H9 (cell line): ENCODE measurements at regions not wholly inside any gene's neighbourhood (a gene's known extent, or its start where the extent isn't known, plus 50 kb on each side); places are given as distances from the start of the nearest gene placed in this dataset.

Experiments used
- DNase-seq: peaks from one replicate; pipeline ENCODE4 v3.0.0-alpha.2; 2017
- H2AFZ ChIP-seq: one replicate; pipeline ENCODE4 v1.6.1; 2013; ENCODE audit warnings: mild to moderate bottlenecking, low read length, control low read depth, moderate library complexity
- H2AK5ac ChIP-seq: 2 replicates; pipeline ENCODE4 v1.6.1; 2013; ENCODE audit warnings: low read length, control low read depth, mixed read lengths; ENCODE audit not compliant: insufficient read length
- H2BK120ac ChIP-seq: one replicate; pipeline ENCODE4 v1.6.1; 2013; ENCODE audit warnings: low read depth, mild to moderate bottlenecking, low read length, control low read depth, inconsistent platforms; ENCODE audit not compliant: poor library complexity, severe bottlenecking
- H2BK12ac ChIP-seq: 2 replicates; pipeline ENCODE4 v1.6.1; 2013; ENCODE audit warnings: low read length, control low read depth, mixed read lengths, low read depth; ENCODE audit not compliant: insufficient read length
- H2BK15ac ChIP-seq: 2 replicates; pipeline ENCODE4 v1.6.1; 2013; ENCODE audit warnings: low read depth, low read length, control low read depth
- H2BK20ac ChIP-seq: one replicate; pipeline ENCODE4 v1.6.1; 2013; ENCODE audit warnings: low read depth, mild to moderate bottlenecking, low read length, control low read depth, inconsistent platforms; ENCODE audit not compliant: poor library complexity, severe bottlenecking
- H2BK5ac ChIP-seq: 2 replicates; pipeline ENCODE4 v1.6.1; 2013; ENCODE audit warnings: low read length, control low read depth, mixed read lengths; ENCODE audit not compliant: insufficient read length
- H3K14ac ChIP-seq: 2 replicates; pipeline ENCODE4 v1.6.1; 2013; ENCODE audit warnings: low read length, control low read depth; ENCODE audit not compliant: insufficient read depth
- H3K18ac ChIP-seq: 2 replicates; pipeline ENCODE4 v1.6.1; 2013; ENCODE audit warnings: low read depth, mild to moderate bottlenecking, mixed read lengths, low read length, control low read depth; ENCODE audit not compliant: insufficient read length
- H3K23ac ChIP-seq: 2 replicates; pipeline ENCODE4 v1.6.1; 2013; ENCODE audit warnings: low read length, control low read depth, mixed read lengths, low read depth; ENCODE audit not compliant: insufficient read length
- H3K23me2 ChIP-seq: 2 replicates; pipeline ENCODE4 v1.6.1; 2013; ENCODE audit warnings: low read depth, mild to moderate bottlenecking, mixed read lengths, low read length, control low read depth; ENCODE audit not compliant: insufficient read length, poor library complexity, severe bottlenecking
- H3K27ac ChIP-seq: 2 replicates; pipeline ENCODE4 v1.5.1; 2013; ENCODE audit warnings: low read length, control low read depth, mixed read lengths, low read depth; ENCODE audit not compliant: insufficient read length
- H3K27me3 ChIP-seq: 2 replicates; pipeline ENCODE4 v1.6.1; 2013; ENCODE audit warnings: low read length, control low read depth, inconsistent platforms; ENCODE audit not compliant: insufficient read depth
- H3K4ac ChIP-seq: 2 replicates; pipeline ENCODE4 v1.6.1; 2013; ENCODE audit warnings: low read depth, mild to moderate bottlenecking, control low read depth, inconsistent platforms, low read length, moderate library complexity
- H3K4me1 ChIP-seq: 2 replicates; pipeline ENCODE4 v1.6.1; 2013; ENCODE audit warnings: low read length, control low read depth, inconsistent platforms; ENCODE audit not compliant: insufficient read depth
- H3K4me2 ChIP-seq: 2 replicates; pipeline ENCODE4 v1.6.1; 2013; ENCODE audit warnings: low read length, control low read depth, mixed read lengths; ENCODE audit not compliant: insufficient read length, insufficient read depth
- H3K56ac ChIP-seq: 2 replicates; pipeline ENCODE4 v1.6.1; 2013; ENCODE audit warnings: low read depth, mild to moderate bottlenecking, mixed read lengths, low read length, control low read depth; ENCODE audit not compliant: insufficient read length
- H3K79me1 ChIP-seq: 2 replicates; pipeline ENCODE4 v1.6.1; 2013; ENCODE audit warnings: low read depth, mild to moderate bottlenecking, moderate library complexity, low read length, control low read depth, inconsistent platforms; ENCODE audit not compliant: insufficient read depth, poor library complexity, severe bottlenecking
- H3K79me2 ChIP-seq: 2 replicates; pipeline ENCODE4 v1.6.1; 2013; ENCODE audit warnings: low read length, control low read depth, inconsistent platforms; ENCODE audit not compliant: insufficient read depth
- H3K9ac ChIP-seq: 2 replicates; pipeline ENCODE4 v1.6.1; 2013; ENCODE audit warnings: low read length, control low read depth, mixed read lengths; ENCODE audit not compliant: insufficient read length; ENCODE audit errors: extremely low read depth
- H3K9me3 ChIP-seq: one replicate; pipeline ENCODE4 v1.6.1; 2013; ENCODE audit warnings: low read depth, low read length, inconsistent platforms; ENCODE audit not compliant: control insufficient read depth
- H3T11ph ChIP-seq: one replicate; pipeline ENCODE4 v1.6.1; 2013; ENCODE audit warnings: mild to moderate bottlenecking, low read length, control low read depth, inconsistent platforms
- H4K20me1 ChIP-seq: one replicate; pipeline ENCODE4 v1.6.1; 2013; ENCODE audit not compliant: control insufficient read depth, insufficient read length, insufficient read depth
- H4K5ac ChIP-seq: 2 replicates; pipeline ENCODE4 v1.6.1; 2013; ENCODE audit warnings: low read depth, mild to moderate bottlenecking, mixed read lengths, low read length, control low read depth; ENCODE audit not compliant: insufficient read length
- H4K8ac ChIP-seq: replicated peaks from 2 replicates; pipeline ENCODE4 v1.6.1; 2013; ENCODE audit warnings: low read length, control low read depth, mixed read lengths, low read depth; ENCODE audit not compliant: insufficient read length
- H4K91ac ChIP-seq: 2 replicates; pipeline ENCODE4 v1.6.1; 2013; ENCODE audit warnings: low read depth, mild to moderate bottlenecking, moderate library complexity, mixed read lengths, low read length, control low read depth; ENCODE audit not compliant: insufficient read length
- H3K27ac Mint-ChIP-seq, 3 experiments: 2 replicates in 2 of 3; 3 replicates in 1 of 3; pipeline ENCODE4 v1.8.0; 2020 to 2021; ENCODE audit warnings: mixed read lengths in 3 of 3, mild to moderate bottlenecking in 1 of 3, moderate library complexity in 1 of 3
- H3K27me3 Mint-ChIP-seq: 2 replicates; pipeline ENCODE4 v1.8.0; 2021; ENCODE audit warnings: low read depth, mild to moderate bottlenecking, moderate library complexity, mixed read lengths
- H3K36me3 Mint-ChIP-seq, 3 experiments: 2 replicates in 2 of 3; 3 replicates in 1 of 3; pipeline ENCODE4 v1.8.0; 2020 to 2021; ENCODE audit warnings: low read depth in 3 of 3, mixed read lengths in 3 of 3; ENCODE audit not compliant: insufficient read depth in 1 of 3
- H3K4me1 Mint-ChIP-seq, 2 experiments: 2 replicates each; pipeline ENCODE4 v1.8.0; 2020; ENCODE audit warnings: mixed read lengths in 2 of 2
- H3K4me3 Mint-ChIP-seq, 2 experiments: 2 replicates in 1 of 2; 3 replicates in 1 of 2; pipeline ENCODE4 v1.8.0; 2020 to 2021; ENCODE audit warnings: mild to moderate bottlenecking in 2 of 2, mixed read lengths in 2 of 2, moderate library complexity in 1 of 2
- H3K9me3 Mint-ChIP-seq, 2 experiments: 2 replicates in 1 of 2; 3 replicates in 1 of 2; pipeline ENCODE4 v1.8.0; 2020; ENCODE audit warnings: mild to moderate bottlenecking in 2 of 2, mixed read lengths in 2 of 2, moderate library complexity in 1 of 2
- TF ChIP-seq, protein P1 (sequence below): fragments of 200-600 bp; sonication (generic); conservative IDR thresholded peaks from 3 replicates; pipeline ENCODE4 v1.8.0; 2021; ENCODE audit warnings: antibody characterized with exemption, mild to moderate bottlenecking

DNA sequence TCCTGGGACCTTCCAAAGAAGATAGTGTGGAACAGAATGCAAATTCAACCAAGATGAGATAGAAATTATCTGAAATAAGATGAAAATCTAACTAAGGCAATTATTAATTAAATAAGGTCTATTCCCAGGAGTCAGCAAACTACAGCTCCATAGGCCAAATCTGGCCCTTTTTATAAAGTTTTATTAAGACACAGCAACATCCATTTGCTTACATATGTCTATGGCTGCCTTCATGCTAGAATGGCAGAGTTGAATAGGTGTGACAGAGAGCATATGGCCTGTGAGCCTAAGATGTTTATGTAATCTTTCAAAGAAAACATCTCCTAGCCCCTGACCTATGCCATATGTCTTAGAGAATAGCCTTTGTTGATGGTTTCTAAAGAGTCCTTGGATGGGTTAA is 503.0 kb downstream of the EDEM1 start:
- H3K4me1 Mint-ChIP-seq: peaks cover 0 to 8% of the 10 kb centered on the region in 2 experiments; a peak in 2 of 4 replicates
- no peak overlapping the region for H3K18ac ChIP-seq
- H3K4me2 ChIP-seq: no peak overlapping the region
- H2BK20ac ChIP-seq: no peak overlapping the region
- H3K4me1 ChIP-seq: no peaks in the 10 kb centered on the region
- TF ChIP-seq, protein P1, sequence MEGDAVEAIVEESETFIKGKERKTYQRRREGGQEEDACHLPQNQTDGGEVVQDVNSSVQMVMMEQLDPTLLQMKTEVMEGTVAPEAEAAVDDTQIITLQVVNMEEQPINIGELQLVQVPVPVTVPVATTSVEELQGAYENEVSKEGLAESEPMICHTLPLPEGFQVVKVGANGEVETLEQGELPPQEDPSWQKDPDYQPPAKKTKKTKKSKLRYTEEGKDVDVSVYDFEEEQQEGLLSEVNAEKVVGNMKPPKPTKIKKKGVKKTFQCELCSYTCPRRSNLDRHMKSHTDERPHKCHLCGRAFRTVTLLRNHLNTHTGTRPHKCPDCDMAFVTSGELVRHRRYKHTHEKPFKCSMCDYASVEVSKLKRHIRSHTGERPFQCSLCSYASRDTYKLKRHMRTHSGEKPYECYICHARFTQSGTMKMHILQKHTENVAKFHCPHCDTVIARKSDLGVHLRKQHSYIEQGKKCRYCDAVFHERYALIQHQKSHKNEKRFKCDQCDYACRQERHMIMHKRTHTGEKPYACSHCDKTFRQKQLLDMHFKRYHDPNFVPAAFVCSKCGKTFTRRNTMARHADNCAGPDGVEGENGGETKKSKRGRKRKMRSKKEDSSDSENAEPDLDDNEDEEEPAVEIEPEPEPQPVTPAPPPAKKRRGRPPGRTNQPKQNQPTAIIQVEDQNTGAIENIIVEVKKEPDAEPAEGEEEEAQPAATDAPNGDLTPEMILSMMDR: no peak
- no peaks in the 10 kb centered on the region for H3K79me2 ChIP-seq
- no peak overlapping the region for H3K27ac ChIP-seq
- no peak overlapping the region for H3K4ac ChIP-seq
- H2AFZ ChIP-seq: no peak overlapping the region
- DNase-seq: no peak
- no peak overlapping the region for H3K27ac Mint-ChIP-seq
- H4K5ac ChIP-seq: no peak overlapping the region
- no peak overlapping the region for H3K23ac ChIP-seq
- H2BK120ac ChIP-seq: no peak overlapping the region
- H4K8ac ChIP-seq: no peak overlapping the region
- no peaks in the 10 kb centered on the region for H4K20me1 ChIP-seq
- H2BK12ac ChIP-seq: no peak overlapping the region
- no peak overlapping the region for H2AK5ac ChIP-seq
- H3K14ac ChIP-seq: no peak overlapping the region
- no peak overlapping the region for H2BK15ac ChIP-seq
- no peak overlapping the region for H3T11ph ChIP-seq
- H3K56ac ChIP-seq: no peak overlapping the region
- peaks cover 1% of the 10 kb centered on the region for H3K27me3 Mint-ChIP-seq
- no peak overlapping the region for H3K9ac ChIP-seq
- H3K9me3 Mint-ChIP-seq: peaks cover 11% of the 10 kb centered on the region in 2 experiments
- H3K23me2 ChIP-seq: no peaks in the 10 kb centered on the region
- H2BK5ac ChIP-seq: no peak overlapping the region
- no peaks in the 10 kb centered on the region for H3K9me3 ChIP-seq
- no peaks in the 10 kb centered on the region for H3K79me1 ChIP-seq
- H4K91ac ChIP-seq: no peak overlapping the region
- H3K36me3 Mint-ChIP-seq: peaks cover 6 to 10% (median 9%) of the 10 kb centered on the region in 3 experiments
- H3K27me3 ChIP-seq: no peaks in the 10 kb centered on the region
- H3K4me3 Mint-ChIP-seq: no peak overlapping the region
